SK-N-MC (cell line): ENCODE measurements at regions not wholly inside any gene's neighbourhood (a gene's known extent, or its start where the extent isn't known, plus 50 kb on each side); places are given as distances from the start of the nearest gene placed in this dataset.

Experiments used
- EZH2 ChIP-seq: fragments of 200-600 bp; sonication (generic); IDR thresholded peaks from one replicate; pipeline ENCODE4 v1.6.1; 2017; ENCODE audit warnings: antibody characterized with exemption
- POLR2AphosphoS5 ChIP-seq: IDR thresholded peaks from 2 replicates; pipeline ENCODE4 v1.6.1; 2012; ENCODE audit warnings: mild to moderate bottlenecking, low read depth, low read length, borderline replicate concordance

- no peak for TF ChIP-seq EZH2
- TF ChIP-seq POLR2AphosphoS5 = no peak
These were observed 172.6 kb upstream of the PDZRN3 start for GRCh38 chr3:73797311-73797710.
